Epithelial cell of proximal tubule (primary cell): ENCODE measurements at regions not wholly inside any gene's neighbourhood (a gene's known extent, or its start where the extent isn't known, plus 50 kb on each side); places are given as distances from the start of the nearest gene placed in this dataset.
"Not testable (repeated sequence)": the region's sequence is repeated elsewhere in the genome, so short reads cannot be mapped to it uniquely, and the experiment has no call there.

Source experiments
- DNase-seq: peaks from one replicate; pipeline ENCODE4 v3.0.0-alpha.2; 2011; ENCODE audit warnings: low read depth
- H3K4me3 ChIP-seq: 2 replicates; pipeline ENCODE4 v1.5.1; 2011; ENCODE audit warnings: low read depth, mild to moderate bottlenecking, low read length
- CTCF ChIP-seq: conservative IDR thresholded peaks from 2 replicates; pipeline ENCODE4 v1.5.1; 2012; ENCODE audit warnings: low read depth, mild to moderate bottlenecking, low read length

GRCh38 chr7:73918926-73919693, 58.2 kb downstream of the TMEM270 start:
- no peak overlapping the region for H3K4me3 ChIP-seq
- DNase-seq: no peak
- no peak for TF ChIP-seq CTCF

- no peak for TF ChIP-seq CTCF
- H3K4me3 ChIP-seq: no peak overlapping the region
- DNase-seq: no peak
These were observed 58.9 kb downstream of the TMEM270 start for GRCh38 chr7:73919694-73920375.

- TF ChIP-seq CTCF: no peak
- no peak overlapping the region for H3K4me3 ChIP-seq
- no peak for DNase-seq
These were observed 59.6 kb downstream of the TMEM270 start for GRCh38 chr7:73920406-73921134.

GRCh38 chr7:73921623-73922528, 60.9 kb downstream of the TMEM270 start:
- no peak for TF ChIP-seq CTCF

GRCh38 chr7:73928644-73929043, 67.7 kb downstream of the TMEM270 start:
- H3K4me3 ChIP-seq, DNase-seq: not testable (repeated sequence)

More at GRCh38 chr7:73921623-73922528, 60.9 kb downstream of the TMEM270 start:
- no peak for DNase-seq
- H3K4me3 ChIP-seq: no peak overlapping the region

GRCh38 chr7:73931502-73931901, 70.5 kb downstream of the TMEM270 start:
- DNase-seq: no peak
- H3K4me3 ChIP-seq: no peak overlapping the region
- no peak for TF ChIP-seq CTCF

GRCh38 chr7:73932364-73932763, 71.4 kb downstream of the TMEM270 start:
- no peak overlapping the region for H3K4me3 ChIP-seq
- no peak for TF ChIP-seq CTCF
- no peak for DNase-seq
